Inflammatory macrophage treated with lipopolysaccharide for 4 hours (primary cell): ENCODE measurements at regions not wholly inside any gene's neighbourhood (a gene's known extent, or its start where the extent isn't known, plus 50 kb on each side); places are given as distances from the start of the nearest gene placed in this dataset.
"Not testable (repeated sequence)": the region's sequence is repeated elsewhere in the genome, so short reads cannot be mapped to it uniquely, and the experiment has no call there.

Experiments used
- DNase-seq: peaks from one replicate; pipeline ENCODE4 v3.0.0-alpha.2; 2020

- no peak for DNase-seq
Measured at GRCh38 chr20:10109641-10110040, 74.9 kb downstream of the ANKEF1 start.

- no peak for DNase-seq
Measured at GRCh38 chr20:10110151-10110550, 75.4 kb downstream of the ANKEF1 start.

- no peak for DNase-seq
Measured at GRCh38 chr20:10111139-10111958, 76.6 kb downstream of the ANKEF1 start.

GRCh38 chr20:10111959-10112250 lies 77.1 kb downstream of the ANKEF1 start:
- DNase-seq: no peak

- DNase-seq: peak; percentile 4
Measured at GRCh38 chr20:10113746-10114145, 79.0 kb downstream of the ANKEF1 start.

- DNase-seq: no peak
Measured at GRCh38 chr20:10114598-10114997, 79.8 kb downstream of the ANKEF1 start.

- DNase-seq: no peak
Measured at GRCh38 chr20:10115021-10115420, 80.2 kb downstream of the ANKEF1 start.

- DNase-seq: no peak
Measured at GRCh38 chr20:10119336-10119735, 84.5 kb downstream of the ANKEF1 start.

- DNase-seq: not testable (repeated sequence)
Measured at GRCh38 chr20:10124883-10125282, 90.1 kb downstream of the ANKEF1 start.

- no peak for DNase-seq
Measured at GRCh38 chr20:10125757-10126156, 91.0 kb downstream of the ANKEF1 start.

- DNase-seq: no peak
Measured at GRCh38 chr20:10129749-10130148, 88.9 kb upstream of the SNAP25 start.

GRCh38 chr20:10131732-10132345 lies 86.8 kb upstream of the SNAP25 start:
- DNase-seq: no peak

- DNase-seq: no peak
Measured at GRCh38 chr20:10132387-10132786, 86.2 kb upstream of the SNAP25 start.

GRCh38 chr20:10133532-10133931 lies 85.1 kb upstream of the SNAP25 start:
- DNase-seq: no peak

- no peak for DNase-seq
Measured at GRCh38 chr20:10134176-10134575, 84.5 kb upstream of the SNAP25 start.

GRCh38 chr20:10135438-10135837 lies 83.2 kb upstream of the SNAP25 start:
- DNase-seq: no peak

- no peak for DNase-seq
Measured at GRCh38 chr20:10137032-10137431, 81.6 kb upstream of the SNAP25 start.

- DNase-seq: no peak
Measured at GRCh38 chr20:10137533-10137932, 81.1 kb upstream of the SNAP25 start.

GRCh38 chr20:10157549-10157948 lies 61.1 kb upstream of the SNAP25 start:
- no peak for DNase-seq

GRCh38 chr20:10167040-10167439 lies 51.6 kb upstream of the SNAP25 start:
- DNase-seq: no peak

- DNase-seq: no peak
Measured at GRCh38 chr20:10167594-10167993, 51.0 kb upstream of the SNAP25 start.
